Stimulated activated CD4-positive, alpha-beta T cell treated with anti-CD3 and anti-CD28 coated beads, Interleukin-15, amount 100 ng/mL, for 24 hours (primary cell): ENCODE measurements at regions not wholly inside any gene's neighbourhood (a gene's known extent, or its start where the extent isn't known, plus 50 kb on each side); places are given as distances from the start of the nearest gene placed in this dataset.
"Not testable (repeated sequence)": the region's sequence is repeated elsewhere in the genome, so short reads cannot be mapped to it uniquely, and the experiment has no call there.

Source experiments
- DNase-seq: peaks from one replicate; pipeline ENCODE4 v3.0.0-alpha.2; 2020

DNA sequence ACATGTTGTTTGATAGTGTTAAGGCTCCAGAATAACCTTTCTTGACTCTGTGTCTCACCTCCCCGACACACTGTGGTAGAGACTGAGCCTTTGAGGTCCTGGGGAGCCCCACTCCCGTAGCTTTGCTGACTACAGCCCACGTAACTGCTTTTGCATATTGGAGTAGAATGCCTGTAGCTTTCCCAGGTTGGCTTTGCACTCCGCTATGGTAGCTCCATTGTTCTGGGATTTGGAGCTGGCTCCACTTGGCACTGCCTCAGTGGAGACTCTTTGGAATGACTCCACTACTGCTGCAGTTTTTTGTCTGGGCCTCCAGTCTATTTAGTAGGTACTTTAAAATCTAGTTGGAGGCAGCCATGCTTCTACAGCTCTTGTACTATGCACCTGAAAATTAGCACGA, 56.2 kb upstream of the ANXA1 start:
- DNase-seq = no peak

- DNase-seq = no peak
Measured at GRCh38 chr9:73093740-73094379, 57.8 kb upstream of the ANXA1 start.

DNA sequence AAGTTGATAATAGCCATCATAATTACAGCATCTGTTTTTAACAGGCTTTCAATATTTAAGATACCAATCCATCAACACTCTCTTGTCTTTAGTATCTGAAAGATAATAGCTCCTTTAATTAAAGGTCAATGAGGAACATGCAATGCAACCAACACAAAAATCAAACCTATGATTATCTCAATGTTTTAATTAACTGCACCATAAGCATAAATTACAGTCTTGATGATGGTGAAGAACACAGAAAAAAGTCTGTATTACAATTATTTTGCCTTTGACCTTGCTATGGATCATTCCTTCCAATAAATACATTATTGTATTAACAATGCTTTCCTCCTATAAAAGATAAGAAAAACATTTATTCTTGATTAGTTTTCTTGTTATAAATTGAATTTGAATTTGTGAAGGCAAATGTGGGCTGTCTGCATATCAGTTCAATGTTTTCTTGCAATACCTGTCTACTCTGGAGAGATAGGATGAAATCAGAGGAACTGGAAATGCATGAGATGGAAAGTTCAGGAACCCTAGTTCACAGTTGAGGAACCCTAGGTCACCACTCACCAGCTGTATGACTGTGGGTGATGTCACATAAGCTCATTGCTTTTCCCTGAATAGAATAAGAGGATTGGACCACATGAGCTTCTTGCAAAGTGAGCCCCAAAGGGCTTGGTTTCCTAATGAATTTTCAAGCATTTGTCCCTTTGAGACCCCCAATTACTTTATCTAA, 58.5 kb upstream of the ANXA1 start:
- DNase-seq = no peak

- no peak for DNase-seq
Measured at GRCh38 chr9:73091909-73092308, 59.8 kb upstream of the ANXA1 start.

DNA sequence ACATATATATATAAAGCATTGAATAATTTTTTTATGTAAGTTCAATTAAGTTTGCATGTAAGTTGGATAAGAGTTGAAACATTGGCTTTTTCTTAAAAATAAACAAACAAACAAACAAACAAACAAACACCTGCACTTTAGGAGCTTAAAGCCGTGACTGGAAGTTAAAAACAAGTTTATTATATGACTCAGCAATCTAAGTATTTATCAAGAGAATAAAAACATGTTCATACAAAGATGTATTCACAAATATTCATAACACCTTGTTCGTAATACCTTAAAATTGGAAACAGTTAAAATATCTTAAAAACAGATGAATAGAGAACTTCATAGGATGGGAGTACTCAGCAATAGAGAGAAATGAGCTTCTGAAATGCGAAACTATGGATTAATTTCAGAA, 61.5 kb upstream of the ANXA1 start:
- no peak for DNase-seq

- no peak for DNase-seq
Measured at GRCh38 chr9:73089304-73089985, 62.2 kb upstream of the ANXA1 start.

- DNase-seq = not testable (repeated sequence)
Measured at GRCh38 chr9:73087876-73088275, 63.8 kb upstream of the ANXA1 start.

- no peak for DNase-seq
Measured at GRCh38 chr9:73083519-73083918, 68.1 kb upstream of the ANXA1 start.

- no peak for DNase-seq
Measured at GRCh38 chr9:73081979-73082657, 69.5 kb upstream of the ANXA1 start.

DNA sequence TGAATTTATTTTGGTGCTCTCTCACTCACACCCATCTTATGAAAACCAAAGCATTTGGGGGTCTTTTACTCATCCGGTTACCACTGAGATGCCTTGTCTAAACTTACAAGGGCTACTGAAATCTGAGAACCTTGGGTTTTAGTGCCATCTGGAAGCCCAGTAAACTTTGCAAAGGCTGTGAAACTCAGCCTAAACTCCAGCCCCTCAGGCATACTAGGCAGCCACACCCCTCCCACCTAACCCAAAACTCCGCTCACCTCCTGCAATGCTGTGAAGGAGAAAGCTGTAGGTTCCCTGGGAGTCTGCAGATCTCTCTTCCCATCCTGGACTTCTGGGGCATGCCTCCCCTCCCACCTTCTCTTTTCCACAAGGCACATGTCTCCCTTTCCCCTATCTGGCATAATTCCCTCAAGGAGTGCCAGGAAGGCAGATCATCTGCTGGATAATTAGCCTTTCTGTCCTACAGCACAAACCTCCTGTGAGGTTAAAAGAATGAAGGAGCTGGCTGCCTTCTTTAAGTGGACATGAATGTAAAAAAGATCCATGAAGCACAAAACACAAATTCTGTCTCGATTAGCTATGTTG, 71.5 kb upstream of the ANXA1 start:
- DNase-seq = no peak

GRCh38 chr9:73079326-73079725, 72.3 kb upstream of the ANXA1 start:
- DNase-seq = no peak

DNA sequence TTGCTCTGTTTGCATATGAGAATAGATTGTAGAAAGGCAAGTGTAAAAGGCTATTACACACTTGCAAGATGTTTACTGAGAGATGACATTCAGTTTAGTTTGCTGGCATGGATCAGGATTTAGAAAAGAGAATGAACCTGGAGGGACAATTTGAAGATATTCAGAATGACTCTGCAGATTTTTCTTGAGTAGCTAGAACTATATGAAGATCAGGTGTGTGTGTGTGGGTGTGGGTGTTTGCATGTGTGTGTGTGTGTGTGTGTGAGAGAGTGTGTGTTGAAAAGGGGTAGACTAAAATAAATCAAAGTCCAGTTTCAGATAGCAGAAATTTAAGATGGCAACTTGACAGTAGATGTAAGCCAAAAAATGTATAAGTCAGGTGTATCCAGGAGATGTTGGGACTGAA, 74.0 kb upstream of the ANXA1 start:
- DNase-seq = no peak

GRCh38 chr9:73076970-73077369, 74.7 kb upstream of the ANXA1 start:
- no peak for DNase-seq

GRCh38 chr9:73074176-73074708, 77.4 kb upstream of the ANXA1 start:
- DNase-seq = no peak

GRCh38 chr9:73073337-73074175, 78.1 kb upstream of the ANXA1 start:
- DNase-seq = no peak

DNA sequence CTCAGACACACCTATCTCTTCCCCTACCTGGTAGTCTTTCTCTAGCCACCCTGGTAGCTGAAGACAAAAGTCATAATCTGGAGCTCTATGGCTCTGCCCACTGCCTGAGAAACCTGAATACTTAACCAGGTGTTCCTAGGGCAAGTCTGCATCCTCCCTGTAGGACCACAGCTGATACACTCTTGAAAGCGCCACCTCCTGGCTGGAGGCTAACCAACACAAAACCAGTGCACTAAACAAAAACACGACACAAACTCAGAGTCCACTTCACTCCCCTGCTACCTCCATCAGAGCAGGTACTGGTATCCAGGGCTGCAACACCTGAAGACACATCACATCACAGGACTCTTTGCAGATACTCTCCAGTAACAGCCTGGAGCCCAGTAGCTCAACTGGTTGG, 84.6 kb upstream of the ANXA1 start:
- DNase-seq = no peak

GRCh38 chr9:73065439-73065838, 86.2 kb upstream of the ANXA1 start:
- no peak for DNase-seq

DNA sequence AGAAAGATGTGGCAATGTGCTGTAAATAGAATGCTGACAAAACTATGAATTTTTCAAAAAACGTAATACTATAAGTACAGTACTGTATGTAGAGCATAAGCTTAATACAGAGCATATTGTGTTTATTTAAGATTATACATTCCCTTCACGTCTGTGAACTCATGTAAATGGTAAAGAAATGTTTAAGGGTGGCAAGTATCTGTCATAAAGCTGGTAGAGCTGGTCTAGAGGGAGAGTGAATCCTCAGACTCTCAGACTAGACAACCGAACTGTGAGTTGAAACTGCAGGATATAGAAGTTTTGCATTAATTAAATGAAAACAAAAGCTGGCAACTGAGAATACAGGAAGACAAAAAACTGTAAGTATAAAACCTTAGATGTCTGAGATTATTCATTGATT, 87.3 kb upstream of the ANXA1 start:
- DNase-seq = no peak

- no peak for DNase-seq
Measured at GRCh38 chr9:73061146-73061545, 90.5 kb upstream of the ANXA1 start.

DNA sequence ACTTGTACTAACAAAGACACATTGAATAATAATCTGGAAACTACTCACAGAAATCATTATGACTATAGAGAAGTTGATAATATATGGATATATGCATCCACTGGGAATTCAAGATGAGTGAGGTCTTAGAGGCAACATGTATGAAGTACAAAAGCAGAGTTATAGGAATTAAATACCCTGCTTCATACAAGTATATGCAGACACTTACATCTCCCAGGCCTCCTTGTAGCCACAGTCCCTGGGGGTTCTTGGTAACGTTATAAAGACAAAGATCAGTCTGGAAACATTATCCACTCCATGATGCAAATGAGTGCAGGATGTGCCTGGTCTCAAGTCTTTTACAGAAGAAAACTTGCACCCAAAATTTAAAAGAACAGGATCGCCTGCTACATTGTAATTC, 92.4 kb upstream of the ANXA1 start:
- no peak for DNase-seq

- DNase-seq = no peak
Measured at GRCh38 chr9:73056245-73056644, 95.4 kb upstream of the ANXA1 start.

GRCh38 chr9:73054091-73054490, 97.6 kb upstream of the ANXA1 start:
- DNase-seq = no peak
